Astrocyte (in vitro differentiated cells and primary cell): ENCODE measurements at regions not wholly inside any gene's neighbourhood (a gene's known extent, or its start where the extent isn't known, plus 50 kb on each side); places are given as distances from the start of the nearest gene placed in this dataset.

ENCODE experiments used
- EZH2 ChIP-seq: IDR thresholded peaks from 2 replicates; pipeline ENCODE4 v1.6.1; 2012; ENCODE audit warnings: mild to moderate bottlenecking, low read length, inconsistent platforms; ENCODE audit not compliant: insufficient read depth
- TF ChIP-seq, protein P1 (sequence below): IDR thresholded peaks from 2 replicates; pipeline ENCODE4 v1.5.1; 2011; ENCODE audit warnings: low read depth, mild to moderate bottlenecking, inconsistent platforms, low read length, moderate library complexity; ENCODE audit not compliant: insufficient read depth

DNA sequence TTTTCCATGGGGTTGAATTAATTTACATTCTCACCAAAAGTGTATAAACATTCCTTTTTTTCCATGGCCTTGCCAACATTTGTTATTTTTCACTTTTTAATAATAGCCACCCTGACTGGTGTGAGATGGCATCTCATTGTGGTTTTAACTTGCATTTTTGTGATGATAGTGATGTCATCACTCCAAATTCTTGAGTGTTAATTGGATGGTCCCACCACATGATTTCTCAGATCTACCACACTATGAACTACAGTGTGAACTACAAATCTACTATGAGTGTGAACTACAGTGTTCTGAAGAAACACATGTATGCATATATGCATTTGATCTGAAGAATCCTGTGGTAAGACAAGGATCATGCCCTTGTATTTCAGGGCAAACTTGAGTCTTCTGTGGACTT is 340.1 kb downstream of the ABCC12 start:
- TF ChIP-seq, protein P1, sequence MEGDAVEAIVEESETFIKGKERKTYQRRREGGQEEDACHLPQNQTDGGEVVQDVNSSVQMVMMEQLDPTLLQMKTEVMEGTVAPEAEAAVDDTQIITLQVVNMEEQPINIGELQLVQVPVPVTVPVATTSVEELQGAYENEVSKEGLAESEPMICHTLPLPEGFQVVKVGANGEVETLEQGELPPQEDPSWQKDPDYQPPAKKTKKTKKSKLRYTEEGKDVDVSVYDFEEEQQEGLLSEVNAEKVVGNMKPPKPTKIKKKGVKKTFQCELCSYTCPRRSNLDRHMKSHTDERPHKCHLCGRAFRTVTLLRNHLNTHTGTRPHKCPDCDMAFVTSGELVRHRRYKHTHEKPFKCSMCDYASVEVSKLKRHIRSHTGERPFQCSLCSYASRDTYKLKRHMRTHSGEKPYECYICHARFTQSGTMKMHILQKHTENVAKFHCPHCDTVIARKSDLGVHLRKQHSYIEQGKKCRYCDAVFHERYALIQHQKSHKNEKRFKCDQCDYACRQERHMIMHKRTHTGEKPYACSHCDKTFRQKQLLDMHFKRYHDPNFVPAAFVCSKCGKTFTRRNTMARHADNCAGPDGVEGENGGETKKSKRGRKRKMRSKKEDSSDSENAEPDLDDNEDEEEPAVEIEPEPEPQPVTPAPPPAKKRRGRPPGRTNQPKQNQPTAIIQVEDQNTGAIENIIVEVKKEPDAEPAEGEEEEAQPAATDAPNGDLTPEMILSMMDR = no peak
- TF ChIP-seq EZH2 = no peak
